Iris pigment epithelial cell (primary cell): ENCODE measurements at regions not wholly inside any gene's neighbourhood (a gene's known extent, or its start where the extent isn't known, plus 50 kb on each side); places are given as distances from the start of the nearest gene placed in this dataset.
"Not testable (repeated sequence)": the region's sequence is repeated elsewhere in the genome, so short reads cannot be mapped to it uniquely, and the experiment has no call there.

Experiments used
- DNase-seq: peaks from one replicate; pipeline ENCODE4 v3.0.0-alpha.2; 2011; ENCODE audit warnings: low read depth

DNA sequence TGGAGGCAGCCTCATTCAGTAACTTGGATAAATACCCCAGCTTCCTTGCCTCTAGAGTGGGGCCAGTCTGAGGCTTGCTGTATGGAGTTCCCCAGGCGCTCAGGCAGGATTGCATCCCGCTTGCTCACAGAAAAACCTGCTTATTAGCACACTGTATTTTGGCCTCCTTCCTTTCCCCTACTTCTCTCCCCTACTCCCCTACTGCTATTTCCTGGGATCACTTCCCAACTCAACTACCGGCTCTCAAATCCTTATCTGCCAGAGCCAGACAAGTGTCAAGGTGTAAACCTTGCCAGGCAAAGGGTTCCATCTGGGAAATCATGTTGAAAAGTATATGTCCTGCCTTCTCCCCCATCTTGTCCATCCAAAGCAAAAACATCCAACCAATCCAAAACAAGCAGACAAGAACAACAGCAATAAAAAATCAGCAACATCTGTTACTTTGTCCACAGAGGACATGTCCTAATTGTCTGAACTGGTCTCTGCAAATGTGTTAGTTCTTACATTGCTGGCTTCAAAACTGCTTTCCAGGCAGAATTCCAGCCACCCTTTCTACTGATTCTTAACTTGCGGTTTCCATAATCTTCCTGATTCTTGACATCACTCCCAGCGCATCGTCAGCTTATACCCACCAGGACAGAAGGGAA lies 164.1 kb upstream of the SEMA6A start:
- no peak for DNase-seq

GRCh38 chr5:116738239-116738614 lies 163.6 kb upstream of the SEMA6A start:
- DNase-seq, result no peak

GRCh38 chr5:116736671-116737070 lies 162.0 kb upstream of the SEMA6A start:
- no peak for DNase-seq

- no peak for DNase-seq
Observed at GRCh38 chr5:116733991-116734975, 159.7 kb upstream of the SEMA6A start.

DNA sequence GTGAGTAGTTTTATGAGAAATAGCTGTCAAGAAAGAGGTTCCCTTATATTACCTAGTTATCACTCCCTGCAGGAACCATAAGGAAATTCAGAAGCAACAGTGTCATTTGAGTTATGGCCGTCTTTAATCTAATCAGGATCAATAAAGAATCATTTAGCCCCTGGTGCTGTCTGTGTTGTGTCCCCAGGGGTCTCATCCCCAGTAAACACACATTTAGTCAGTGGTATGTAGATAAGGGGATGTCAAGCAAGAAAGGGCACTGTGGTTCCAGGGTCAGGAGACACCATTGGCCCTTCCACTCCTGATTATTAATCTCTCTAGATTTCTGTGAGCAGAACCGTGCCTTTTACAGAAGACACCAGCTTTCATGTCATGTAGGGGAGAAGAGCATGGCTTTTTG lies 158.0 kb upstream of the SEMA6A start:
- no peak for DNase-seq

DNA sequence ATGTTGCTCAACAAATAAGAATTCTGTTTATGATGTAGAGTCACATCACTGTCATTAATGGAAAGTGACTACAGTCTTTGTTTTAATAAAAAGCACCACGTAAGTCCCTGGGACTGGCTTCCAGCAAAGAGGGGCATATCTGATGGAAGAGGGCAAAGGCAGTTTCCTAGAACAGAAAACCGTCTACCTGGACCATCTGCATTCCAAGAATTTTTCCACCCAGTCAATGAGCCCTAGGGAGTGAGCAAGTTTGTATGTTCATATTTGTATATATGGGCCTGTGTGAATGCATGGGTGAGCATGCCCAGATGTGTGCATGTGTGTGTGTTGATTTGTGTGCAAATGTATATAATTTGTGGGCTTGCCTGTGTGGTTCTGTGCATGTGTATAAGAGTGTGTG lies 156.8 kb upstream of the SEMA6A start:
- DNase-seq, result no peak

GRCh38 chr5:116730706-116731105 lies 156.1 kb upstream of the SEMA6A start:
- no peak for DNase-seq

- DNase-seq, result no peak
Observed at GRCh38 chr5:116730185-116730584, 155.6 kb upstream of the SEMA6A start.

GRCh38 chr5:116727248-116727647 lies 152.6 kb upstream of the SEMA6A start:
- no peak for DNase-seq

DNA sequence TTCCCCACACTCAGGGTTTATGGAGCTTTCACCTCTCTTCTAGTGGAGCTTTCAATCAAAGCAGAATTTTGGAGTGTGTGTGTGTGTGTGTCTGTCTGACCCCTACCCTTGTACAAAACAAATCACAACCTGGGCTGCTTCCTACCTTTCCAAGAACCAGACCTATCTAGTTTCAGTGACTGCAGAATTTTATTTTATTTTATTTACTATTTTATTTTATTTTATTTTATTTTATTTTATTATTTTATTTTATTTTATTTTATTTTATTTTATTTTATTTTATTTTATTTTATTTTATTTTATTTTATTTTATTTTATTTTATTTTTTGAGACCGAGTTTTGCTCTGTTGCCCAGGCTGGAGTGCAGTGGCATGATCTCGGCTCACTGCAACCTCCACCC lies 151.6 kb upstream of the SEMA6A start:
- not testable (repeated sequence) for DNase-seq

GRCh38 chr5:116724971-116725370 lies 150.3 kb upstream of the SEMA6A start:
- DNase-seq, result no peak

- no peak for DNase-seq
Observed at GRCh38 chr5:116722651-116723050, 148.0 kb upstream of the SEMA6A start.

DNA sequence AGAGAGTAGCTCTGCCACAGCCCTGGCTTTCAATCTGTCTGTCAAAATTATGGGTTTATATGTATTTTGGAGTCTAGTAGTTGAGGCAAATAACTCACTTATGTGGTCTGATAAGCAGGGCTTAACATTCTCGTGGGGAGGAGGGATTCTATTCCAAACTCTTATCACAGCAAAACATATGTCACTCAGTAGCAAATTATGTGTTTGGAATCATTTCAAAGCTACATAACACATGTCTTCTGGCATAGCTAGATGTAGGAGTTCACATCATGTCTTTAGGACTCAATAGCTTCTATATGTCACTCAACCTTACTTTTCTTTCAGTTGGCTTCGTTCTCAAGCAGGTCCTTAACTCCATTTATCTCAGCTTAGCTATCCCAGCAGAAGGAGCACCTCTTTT lies 144.5 kb upstream of the SEMA6A start:
- no peak for DNase-seq

- DNase-seq, result no peak
Observed at GRCh38 chr5:116718317-116718716, 143.7 kb upstream of the SEMA6A start.

- DNase-seq, result no peak
Observed at GRCh38 chr5:116709082-116709481, 134.5 kb upstream of the SEMA6A start.

GRCh38 chr5:116705121-116705519 lies 130.5 kb upstream of the SEMA6A start:
- not testable (repeated sequence) for DNase-seq

GRCh38 chr5:116703941-116704340 lies 129.3 kb upstream of the SEMA6A start:
- DNase-seq, result no peak

DNA sequence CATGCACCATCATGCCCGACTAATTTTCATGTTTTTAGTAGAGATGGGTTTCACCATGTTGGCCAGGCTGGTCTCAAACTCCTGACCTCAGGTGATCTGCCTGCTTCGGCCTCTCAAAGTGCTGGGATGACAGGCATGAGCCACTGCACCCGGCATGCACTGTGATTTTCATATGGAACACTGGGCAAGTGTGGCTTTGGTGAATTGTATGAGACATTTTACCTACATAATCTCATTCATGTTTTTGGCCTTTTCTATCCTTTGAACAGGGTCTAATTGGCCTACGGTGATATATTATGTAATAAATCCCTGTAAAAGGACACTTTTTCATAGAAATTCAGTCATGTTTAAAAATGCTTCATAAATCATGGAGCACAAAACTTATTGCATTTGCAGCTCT lies 128.7 kb upstream of the SEMA6A start:
- DNase-seq, result no peak

DNA sequence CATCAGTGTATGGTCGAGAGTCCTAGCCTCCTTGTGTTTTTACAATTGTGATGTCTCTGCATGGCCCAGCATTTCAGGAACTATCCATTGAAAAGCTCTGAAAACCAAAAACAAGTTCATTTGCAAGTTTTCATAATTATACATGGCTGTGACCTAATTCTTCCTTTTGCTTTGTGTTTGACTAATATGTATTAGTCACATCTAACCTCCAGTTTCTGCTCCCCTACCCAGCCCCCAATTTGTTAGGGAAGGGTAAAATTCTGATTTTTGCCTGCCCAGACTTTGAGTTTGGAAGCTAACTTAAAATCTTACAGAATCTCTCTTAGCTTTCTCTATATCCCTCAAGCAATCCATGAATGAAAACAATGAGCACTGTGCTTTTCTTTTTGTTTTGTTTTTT lies 128.2 kb upstream of the SEMA6A start:
- DNase-seq, result no peak

GRCh38 chr5:116699332-116699731 lies 124.7 kb upstream of the SEMA6A start:
- no peak for DNase-seq

GRCh38 chr5:116696366-116696765 lies 121.7 kb upstream of the SEMA6A start:
- no peak for DNase-seq

DNA sequence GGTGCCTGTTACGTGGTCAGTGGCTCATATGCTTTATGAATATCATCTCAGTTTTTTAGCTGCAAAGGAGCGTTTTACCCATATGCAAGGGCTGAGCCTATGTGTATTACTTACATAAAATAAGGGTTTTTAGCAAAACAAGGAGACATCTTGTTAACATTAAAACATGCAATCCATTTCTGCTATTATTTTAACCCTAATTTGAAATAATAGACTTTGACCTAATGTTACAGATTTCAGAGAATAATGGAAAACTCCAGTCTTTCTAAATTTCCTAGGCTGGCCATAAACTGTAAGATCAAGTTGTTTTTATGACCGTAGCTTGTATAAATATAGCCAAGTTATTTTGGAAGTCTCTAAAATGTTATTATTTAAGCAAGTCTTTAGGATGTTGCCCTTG lies 121.1 kb upstream of the SEMA6A start:
- DNase-seq, result no peak

DNA sequence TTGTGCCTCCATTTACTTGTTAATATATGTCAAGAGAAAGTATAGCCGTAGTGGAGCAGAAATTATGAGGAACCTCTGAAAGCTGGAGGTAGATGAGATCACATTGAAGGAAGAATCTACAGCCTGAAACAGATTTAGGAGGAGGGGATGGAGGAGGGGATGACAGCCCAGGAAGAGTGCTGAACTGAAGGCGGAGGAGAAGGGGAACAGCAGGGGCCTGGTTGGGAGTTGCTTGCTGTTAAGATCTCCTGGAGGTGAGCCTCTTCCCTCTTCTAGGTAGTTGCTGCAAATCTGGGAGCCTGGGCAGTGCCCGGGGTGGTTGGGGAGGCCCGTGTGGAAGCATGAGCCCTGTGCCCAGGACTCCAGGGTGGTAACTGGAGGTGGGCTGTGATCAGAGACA lies 111.8 kb upstream of the SEMA6A start:
- no peak for DNase-seq

GRCh38 chr5:116685931-116686330 lies 111.3 kb upstream of the SEMA6A start:
- no peak for DNase-seq
